NCI-H146 treated with DMSO at 0.1 percent for 48 hours (cell line): ENCODE measurements at regions not wholly inside any gene's neighbourhood (a gene's known extent, or its start where the extent isn't known, plus 50 kb on each side); places are given as distances from the start of the nearest gene placed in this dataset.

Experiments used
- DNase-seq: peaks from one replicate; lab custom pipeline; 2025; ENCODE audit not compliant: unreplicated experiment; lab: John Stamatoyannopoulos, UW

DNA sequence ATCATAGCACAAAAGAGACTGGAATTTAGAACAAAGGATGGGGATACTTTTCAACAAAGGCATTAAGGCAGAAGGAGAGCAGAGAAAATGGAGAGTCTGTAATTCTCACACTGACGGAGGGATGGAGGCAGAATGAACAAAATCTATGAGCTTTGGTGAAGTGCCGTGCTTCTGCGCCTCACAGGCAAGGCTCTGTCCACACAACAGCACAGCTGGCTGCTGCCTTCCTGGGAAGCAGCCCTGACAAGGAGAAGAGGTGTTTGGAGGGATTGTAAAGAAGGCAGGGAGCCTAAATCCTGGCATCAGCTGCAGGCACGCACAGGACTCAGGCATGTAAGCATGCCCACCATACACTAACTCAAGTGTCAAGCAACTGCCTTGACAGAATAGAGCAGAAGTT is 485.2 kb upstream of the KIF2A start:
- no peak for DNase-seq

GRCh38 chr5:61821561-61821960 is 484.4 kb upstream of the KIF2A start:
- no peak for DNase-seq

DNA sequence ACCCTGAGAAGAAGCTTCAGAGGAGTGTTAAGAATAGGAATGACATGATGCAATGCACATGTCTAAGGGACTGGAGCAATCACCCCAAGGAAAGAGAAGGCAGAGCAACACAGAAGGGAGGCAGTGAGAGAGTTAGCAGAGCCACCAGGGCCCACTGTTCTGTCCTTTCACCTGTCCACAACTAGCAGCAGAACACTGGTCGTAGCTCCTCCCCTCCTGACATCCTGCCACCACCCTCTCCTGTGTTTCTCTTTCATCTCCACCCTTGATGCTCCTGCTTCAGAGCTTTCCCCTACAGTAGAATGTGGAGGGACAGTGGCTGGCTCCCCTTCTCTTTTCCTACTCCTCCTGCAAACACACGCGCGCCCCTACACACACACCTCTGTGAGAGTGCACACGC is 483.4 kb upstream of the KIF2A start:
- no peak for DNase-seq

GRCh38 chr5:61823065-61823464 is 482.9 kb upstream of the KIF2A start:
- DNase-seq, result no peak

DNA sequence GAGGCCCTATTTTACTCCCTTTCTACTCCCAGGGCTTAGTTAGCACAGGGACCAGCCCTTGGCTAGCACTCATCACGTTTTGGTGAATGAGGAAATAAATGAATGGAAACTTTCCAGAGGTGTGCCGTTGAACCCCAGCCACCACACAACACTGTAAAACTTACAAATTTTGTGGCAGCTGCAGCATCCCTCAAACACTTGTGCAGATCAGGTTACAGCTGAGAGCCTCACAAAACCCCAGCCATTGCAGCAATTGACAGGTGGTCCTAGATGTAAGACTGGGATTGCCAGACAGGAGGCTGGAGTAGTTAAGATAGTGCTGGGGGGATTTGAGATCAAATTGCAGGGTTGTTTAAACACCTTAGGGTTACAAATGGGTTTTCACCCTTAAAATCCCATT is 482.2 kb upstream of the KIF2A start:
- DNase-seq, result no peak

- DNase-seq, result no peak
Observed at GRCh38 chr5:61824396-61824795, 481.6 kb upstream of the KIF2A start.

DNA sequence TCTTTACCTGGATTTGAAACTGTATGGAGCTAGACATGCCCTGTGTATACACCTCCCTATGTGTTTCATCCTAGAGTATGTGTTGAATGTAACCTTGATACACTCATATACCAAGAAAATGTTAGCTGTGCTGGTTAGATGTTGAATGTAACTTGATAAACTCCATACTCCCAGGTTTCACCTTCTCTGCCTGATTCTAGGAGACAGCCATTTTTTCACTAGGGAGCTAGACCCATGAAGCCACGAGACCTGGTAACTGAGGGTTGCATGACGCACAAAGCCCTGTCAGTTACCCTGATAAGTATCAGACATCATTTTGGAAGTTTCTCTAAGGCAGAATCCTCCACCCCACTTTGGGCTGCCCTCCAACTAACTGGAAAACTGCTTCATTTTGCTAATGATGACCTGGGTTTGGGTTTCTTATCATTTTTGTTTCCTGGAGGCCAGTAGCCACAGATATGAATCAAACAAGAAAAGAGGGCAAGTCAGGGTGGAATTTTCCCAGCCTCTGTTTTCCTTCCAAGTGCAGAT is 478.5 kb upstream of the KIF2A start:
- DNase-seq, result no peak

DNA sequence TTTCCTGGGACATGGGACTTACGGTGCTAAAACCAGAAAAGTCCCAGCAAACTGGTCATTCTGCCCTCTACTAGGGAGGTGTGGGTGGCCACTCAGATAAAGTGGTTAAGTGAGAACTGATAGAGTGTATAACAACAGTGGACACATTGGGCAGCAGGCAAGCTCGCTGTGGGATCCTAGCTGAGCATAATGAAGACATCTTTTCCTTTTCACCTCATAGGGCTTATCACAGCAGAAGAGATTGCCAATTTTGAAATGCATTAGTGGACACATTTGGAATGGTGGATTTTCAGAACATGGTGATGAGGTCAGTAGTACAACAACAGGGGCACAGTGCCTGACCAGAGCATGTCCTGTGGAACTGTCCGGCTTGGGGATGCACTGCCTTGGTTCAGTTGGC is 477.1 kb upstream of the KIF2A start:
- no peak for DNase-seq

DNA sequence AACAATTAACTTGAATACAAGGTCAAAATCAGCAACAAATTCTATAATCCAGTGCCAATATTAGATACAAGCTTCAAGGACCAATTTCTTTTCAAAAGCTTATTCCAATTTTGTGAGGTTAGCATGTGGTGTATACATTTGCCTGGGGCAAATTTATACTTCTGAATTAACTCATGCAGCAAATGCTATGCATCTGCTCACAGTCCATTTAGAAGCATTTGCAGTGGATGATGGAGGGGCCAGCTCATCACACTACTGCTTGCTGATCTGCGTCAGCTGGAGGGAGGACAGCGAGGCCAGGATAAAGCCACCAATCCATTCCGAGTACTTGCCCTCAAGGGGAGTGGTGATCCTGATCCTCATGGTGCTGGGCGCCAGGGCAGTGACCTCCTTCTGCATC is 474.3 kb upstream of the KIF2A start:
- DNase-seq, result no peak

GRCh38 chr5:61837788-61838187 is 468.2 kb upstream of the KIF2A start:
- no peak for DNase-seq

GRCh38 chr5:61840361-61840760 is 465.6 kb upstream of the KIF2A start:
- DNase-seq, result no peak

- DNase-seq, result no peak
Observed at GRCh38 chr5:61842840-61843239, 463.2 kb upstream of the KIF2A start.

DNA sequence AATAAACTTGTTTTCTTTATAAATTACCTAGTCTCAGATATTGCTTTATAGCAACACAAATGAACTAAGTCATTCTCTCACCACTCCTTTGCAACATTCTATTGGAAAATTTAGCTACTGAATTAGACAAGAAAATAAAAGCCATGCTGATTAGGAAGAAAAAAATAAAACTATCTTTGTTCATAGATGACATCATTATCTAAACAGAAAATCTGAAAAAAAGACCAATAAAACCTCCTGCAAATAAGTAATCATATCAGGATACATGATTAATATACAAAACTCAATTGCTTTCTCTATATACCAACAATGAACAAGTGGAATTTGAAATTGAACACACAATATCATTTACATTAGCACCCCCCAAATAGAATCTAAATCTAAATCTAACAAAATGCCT is 455.3 kb upstream of the KIF2A start:
- no peak for DNase-seq

GRCh38 chr5:61854531-61854930 is 451.5 kb upstream of the KIF2A start:
- no peak for DNase-seq

DNA sequence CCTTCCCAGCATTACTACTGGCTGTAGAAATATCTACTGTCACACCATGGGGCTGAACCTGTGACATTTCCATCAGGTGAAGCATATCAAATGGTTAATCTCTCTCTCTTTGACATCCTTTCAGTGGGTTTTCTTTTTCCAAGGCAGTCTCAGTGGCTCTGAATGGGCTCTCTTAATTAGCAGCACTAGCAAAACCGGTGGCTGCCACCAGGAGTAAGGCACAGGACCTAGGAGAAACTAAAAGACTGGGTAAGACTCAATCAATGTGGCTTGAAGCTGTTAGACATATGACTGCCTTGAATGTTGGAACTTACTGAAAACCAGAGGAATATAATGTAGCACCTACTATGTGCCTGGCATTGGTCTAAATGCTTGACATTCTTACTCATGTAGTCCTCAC is 445.0 kb upstream of the KIF2A start:
- no peak for DNase-seq

- no peak for DNase-seq
Observed at GRCh38 chr5:61866930-61867329, 439.1 kb upstream of the KIF2A start.

DNA sequence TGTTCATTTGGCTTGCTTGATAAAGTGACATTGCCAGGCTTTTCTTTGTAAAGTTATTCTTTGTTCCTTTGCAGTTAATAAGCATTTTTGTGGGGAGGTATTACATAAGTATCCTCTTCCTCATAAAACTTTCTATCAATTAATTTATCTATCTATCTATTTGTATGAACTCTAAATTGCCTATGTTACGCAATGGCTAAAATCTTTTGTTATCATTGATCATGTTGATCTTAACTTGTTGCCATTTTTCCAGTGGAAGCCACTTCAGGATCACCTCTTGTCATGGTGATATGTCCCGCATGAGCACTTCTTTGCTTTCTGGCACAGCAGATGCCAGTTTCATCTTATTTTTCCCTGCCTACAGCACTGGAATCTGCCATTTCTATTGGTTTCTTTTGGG is 436.7 kb upstream of the KIF2A start:
- DNase-seq, result no peak

GRCh38 chr5:61878471-61878870 is 427.5 kb upstream of the KIF2A start:
- no peak for DNase-seq

DNA sequence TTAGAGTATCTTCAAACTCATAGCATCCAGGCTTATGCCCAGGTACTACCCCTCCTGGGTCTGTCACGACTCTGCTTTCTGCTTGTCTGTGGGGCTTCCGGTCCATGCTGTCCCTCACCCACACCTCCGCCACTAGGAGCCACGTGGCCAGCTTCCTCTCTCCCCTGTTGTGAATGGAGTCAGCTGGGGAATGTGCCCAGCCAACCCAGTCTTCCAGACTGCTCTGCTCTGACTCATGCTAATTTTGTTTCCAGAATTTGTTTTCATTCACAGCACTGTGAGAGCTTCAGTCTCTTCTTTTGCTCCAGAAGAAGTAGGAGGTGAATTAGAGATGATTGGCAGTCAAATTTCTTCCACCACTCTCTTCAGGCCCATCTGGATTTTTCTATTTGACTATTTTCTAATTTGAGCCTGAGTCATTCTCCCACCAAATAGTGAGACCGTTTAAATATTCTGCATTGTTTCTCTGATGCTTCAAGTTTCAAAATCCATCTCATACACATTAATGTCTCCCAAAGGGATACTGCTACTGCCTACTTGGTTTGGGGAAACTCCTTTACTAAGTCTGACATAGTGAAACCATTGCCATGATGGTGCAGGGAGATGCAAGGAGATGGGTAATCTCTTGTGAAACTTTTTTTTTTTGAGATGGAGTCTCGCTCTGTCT is 424.1 kb upstream of the KIF2A start:
- DNase-seq, result no peak

- no peak for DNase-seq
Observed at GRCh38 chr5:61882901-61883500, 423.0 kb upstream of the KIF2A start.

DNA sequence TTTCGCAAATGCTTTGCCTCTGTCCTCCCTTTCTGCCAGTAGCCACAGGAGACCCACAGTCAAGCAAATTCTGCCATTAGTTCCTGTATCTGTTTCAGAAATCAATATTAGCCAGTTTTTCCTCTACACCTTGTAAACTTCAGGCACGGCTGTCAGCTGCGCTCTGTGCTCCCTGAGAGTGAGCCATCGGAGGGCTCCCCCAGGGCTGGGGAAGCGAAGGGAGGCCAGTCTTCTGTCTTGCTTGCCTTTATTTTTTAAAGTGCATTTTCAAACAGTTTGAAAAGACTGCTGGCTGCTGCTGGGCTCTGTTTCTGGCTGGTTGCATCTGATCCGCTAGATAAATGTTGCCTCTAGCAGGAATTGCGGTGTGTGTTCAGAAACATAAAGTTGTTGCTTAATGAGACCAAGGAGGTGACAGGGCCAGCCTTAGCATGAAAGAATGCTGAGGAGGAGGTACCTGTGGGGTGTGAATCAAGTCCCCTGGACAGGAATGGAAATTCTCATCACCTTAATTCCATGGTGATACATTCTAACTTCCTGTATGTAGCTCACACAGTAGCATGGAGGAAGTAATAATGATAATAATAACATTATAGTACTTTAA is 421.7 kb upstream of the KIF2A start:
- DNase-seq, result no peak

GRCh38 chr5:61886214-61886613 is 419.8 kb upstream of the KIF2A start:
- no peak for DNase-seq

DNA sequence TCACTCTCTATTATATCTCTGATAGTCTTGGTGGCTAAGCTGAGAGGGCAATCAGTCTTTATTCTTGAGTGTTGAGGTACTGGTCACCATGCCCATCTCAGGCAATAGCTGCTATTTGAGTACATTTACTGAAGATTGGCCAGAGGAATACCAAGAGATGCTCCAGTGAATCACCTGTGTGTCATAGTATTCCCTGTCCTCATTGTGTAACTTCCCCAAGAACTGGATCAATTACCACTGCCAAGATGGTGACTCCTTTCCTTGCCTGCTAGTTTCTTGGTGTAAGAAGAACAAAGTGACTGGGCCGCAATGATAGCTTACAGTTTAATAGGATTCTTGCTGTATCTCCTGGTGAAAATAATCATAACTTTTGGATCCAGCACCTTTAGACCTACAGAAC is 418.7 kb upstream of the KIF2A start:
- DNase-seq, result no peak
